ENCODE measurements at regions not wholly inside any gene's neighbourhood (a gene's known extent, or its start where the extent isn't known, plus 50 kb on each side); places are given as distances from the start of the nearest gene placed in this dataset.
A peak's percentile ranks its signal among the peaks of the same experiment; 100 is the strongest.
"Not testable (repeated sequence)": the region's sequence is repeated elsewhere in the genome, so short reads cannot be mapped to it uniquely, and the experiment has no call there.

- no peak for DNase-seq
Measured at GRCh38 chr6:62819640-62820039, 391.6 kb upstream of the FKBP1C start.

DNA sequence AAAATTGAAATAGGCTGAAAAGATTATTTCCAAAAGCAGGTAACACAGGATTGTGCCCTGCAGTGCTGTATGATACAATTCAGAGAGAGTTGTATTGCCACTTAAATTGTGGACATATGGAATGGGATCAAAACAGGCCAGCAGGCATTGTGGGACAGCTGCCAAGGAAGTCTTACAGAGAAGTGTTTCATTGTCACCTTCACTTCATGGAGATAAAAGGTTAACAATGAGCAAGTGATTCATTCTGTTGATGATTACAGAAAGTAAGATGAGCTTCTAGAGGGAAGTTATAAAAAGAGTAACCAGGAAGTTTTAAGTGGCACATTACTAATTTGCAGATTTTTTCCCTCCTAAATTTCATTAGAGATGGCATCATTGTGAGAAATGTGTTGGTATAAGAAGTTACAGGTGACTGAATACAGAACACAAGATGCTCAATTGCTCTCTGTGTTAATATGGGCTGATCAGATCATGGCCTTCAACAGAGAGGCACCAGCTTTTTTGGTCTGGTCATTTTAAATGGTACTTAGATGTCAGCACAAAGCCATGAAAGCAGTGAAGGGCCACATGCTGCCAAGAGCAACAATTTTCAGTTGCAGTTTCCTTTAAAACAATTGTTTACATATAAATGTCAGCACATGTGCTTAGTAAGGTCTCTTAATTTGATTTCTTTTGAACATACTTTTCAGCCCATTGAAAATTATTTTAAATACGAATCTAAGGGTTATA lies 402.5 kb upstream of the FKBP1C start:
- no peak for DNase-seq

DNA sequence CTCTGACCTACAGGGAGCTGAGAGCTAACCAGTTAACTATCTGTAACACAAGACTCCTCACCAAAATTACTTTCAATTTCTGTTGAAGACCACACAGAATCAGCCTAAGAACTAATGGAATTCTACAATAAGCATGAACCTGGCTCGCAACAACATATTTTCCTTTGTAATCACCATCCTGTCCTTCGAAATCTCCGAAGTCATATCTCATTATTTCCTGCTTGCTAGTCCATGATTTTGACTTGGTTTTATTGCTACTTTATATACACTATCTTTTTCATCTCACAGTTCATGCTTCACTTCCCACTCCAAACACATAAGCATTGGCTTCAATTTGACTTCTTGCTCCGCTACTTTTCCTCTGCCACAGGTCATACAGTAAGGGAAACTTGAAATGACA lies 405.8 kb upstream of the FKBP1C start:
- no peak for DNase-seq

- DNase-seq, result no peak
Measured at GRCh38 chr6:62803094-62803493, 408.2 kb upstream of the FKBP1C start.

DNA sequence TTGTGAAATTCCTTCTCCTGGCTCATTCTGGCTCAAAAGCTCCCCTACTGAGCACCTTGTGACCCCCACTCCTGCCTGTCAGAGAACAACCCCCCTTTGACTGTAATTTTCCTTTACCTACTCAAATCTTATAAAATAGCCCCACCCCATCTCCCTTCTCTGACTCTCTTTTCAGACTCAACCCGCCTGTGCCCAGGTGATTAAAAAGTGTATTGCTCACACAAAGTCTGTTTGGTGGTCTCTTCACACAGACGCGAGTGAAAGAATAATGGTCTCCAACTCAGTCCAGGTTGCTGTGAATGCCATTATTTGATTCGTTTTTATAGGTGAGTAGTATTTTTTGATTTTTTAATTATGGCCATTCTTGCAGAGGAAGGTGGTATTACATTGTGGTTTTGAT lies 414.1 kb upstream of the FKBP1C start:
- DNase-seq, result no peak

DNA sequence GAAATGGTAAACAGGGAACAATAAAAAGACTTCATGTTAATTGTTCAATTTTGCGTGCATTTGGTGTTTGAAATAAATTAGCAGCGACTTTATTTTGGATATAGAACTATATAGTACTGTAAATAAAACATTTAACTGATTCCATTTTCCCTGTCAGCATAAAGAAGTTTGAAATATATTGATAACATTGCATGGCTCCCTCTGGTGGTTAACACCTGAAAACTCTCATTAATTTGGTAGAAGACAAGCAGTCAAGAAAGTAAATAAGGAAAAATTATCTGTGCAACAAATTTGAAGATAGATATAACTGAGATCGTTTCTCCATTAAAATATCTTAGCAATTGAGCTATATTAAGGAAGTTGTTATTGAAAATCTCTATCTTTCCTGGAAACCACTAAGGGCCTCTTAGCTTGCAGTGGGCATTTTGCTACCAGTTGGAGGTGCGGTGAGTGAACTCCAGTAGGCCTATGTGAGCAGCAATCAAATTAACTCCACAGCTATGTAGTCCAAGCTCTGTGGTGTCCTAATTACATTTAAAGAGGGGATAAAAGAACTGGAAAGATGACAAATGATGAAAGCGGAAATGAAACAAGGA lies 435.7 kb upstream of the FKBP1C start:
- peak; percentile 2 for DNase-seq

- not testable (repeated sequence) for DNase-seq
Measured at GRCh38 chr6:62766174-62766573, 445.1 kb upstream of the FKBP1C start.

DNA sequence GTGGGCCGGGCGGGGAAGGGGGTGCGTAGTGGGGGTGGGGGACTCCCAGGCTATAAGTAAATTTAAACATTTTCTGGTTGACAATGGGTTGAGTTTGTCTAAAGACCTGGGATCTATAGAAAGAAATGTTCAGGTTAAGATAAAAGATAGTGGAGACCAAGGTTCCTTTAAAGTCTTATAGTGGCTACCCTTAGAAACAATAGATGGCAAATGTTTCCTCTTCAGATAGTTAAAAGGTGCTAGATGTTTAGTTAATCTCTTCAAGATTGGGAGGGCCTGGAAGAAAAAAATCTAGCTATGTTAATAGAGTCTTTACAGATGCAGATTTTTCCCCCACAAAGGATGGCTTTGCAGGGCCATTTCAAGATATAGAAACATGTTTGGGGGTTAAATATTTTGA lies 446.4 kb upstream of the FKBP1C start:
- no peak for DNase-seq

DNA sequence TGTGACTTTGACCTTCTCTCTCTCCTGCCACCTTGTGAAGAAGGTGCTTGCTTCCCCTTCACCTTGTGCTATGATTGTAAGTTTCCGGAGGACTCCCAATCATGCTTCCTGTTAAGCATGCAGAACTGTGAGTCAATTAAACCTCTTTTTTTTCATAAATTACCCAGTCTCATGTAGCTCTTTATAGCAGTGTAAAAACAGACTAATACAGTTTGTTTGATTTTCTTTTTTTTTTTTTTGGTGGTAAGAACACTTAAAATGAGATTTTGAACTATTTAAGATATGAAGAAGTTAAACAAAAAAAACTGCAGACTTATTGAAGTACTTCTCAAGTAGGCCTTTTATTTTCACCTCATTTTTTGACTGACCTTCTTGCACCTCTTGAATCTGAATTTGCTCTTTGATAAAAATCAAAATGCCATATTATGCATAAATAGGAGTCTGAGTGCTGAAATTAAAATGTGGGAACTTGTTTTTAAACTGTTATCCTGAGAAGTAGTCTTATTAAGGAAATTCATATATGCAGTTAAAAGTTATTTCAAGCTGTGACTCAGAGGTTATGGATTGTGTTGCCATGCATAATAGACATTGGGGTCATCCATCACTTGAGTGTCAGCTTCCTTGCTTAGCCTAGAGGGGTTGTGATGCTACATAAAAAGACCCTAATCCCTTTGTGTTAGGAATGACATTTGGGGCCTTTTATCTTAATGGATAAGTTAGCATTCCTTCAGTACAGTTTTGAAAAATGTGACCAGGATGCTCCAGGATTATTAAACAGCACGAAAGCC lies 447.9 kb upstream of the FKBP1C start:
- DNase-seq, result no peak

DNA sequence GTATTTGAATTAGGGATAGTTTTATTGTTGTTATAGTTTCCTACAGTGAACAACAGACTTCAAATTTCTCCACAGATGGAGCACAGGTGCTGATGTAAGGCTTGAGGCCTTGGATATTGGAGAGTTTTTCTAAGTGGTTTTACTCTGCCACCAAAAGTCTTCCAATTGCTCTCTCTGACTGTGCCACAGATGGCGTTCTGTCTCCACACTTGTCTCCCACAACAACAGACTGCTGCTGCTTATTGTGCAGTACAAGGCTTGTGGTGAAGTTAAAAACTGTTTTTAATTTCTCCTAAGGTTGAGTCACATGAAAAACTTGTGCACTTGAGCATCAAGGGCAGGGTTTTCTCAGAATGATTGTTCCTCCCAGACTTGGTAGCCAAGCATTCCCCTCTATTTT lies 460.9 kb upstream of the KHDRBS2 start:
- DNase-seq, result no peak

- no peak for DNase-seq
Measured at GRCh38 chr6:62746161-62746560, 460.1 kb upstream of the KHDRBS2 start.

GRCh38 chr6:62740596-62740995 lies 454.6 kb upstream of the KHDRBS2 start:
- no peak for DNase-seq

DNA sequence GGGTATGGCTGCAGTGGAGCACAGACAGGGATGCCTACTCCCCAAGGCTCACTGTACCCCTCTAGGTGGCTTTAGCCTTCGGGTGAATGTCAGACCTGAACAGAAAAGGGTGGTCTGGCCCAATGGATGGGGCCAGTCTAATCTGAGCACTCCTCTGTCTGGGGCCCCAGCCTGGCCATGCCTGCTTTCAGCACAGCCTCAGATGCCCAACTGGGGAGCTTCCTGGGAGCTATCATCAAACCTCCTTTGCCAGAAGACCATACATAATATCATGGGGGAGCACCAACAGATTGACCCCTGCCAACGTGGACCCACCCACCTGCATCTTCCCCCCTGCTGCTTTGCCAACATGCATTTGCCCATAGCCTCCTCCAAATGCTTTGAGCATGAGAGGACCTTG lies 454.1 kb upstream of the KHDRBS2 start:
- DNase-seq, result no peak

GRCh38 chr6:62737792-62738191 lies 451.8 kb upstream of the KHDRBS2 start:
- DNase-seq, result no peak

GRCh38 chr6:62721408-62721807 lies 435.4 kb upstream of the KHDRBS2 start:
- DNase-seq, result no peak

DNA sequence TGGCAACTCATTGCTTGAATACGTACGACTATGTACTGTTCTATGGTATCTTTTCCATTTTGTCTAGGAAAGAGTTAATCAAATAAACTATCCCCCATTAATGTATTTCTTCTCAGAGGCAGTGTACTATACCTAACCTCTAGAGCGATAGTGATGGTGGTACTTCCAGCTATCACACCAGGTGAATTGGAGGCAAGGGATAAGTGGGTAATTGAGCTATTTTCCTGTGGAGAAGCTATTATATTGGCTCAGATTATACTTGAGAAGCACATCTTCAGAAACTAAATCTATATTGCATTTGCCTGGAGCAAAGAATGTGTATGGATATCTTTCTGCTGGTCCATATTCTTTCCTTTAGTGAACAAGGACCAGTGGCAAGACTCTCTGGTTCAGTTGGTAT lies 430.7 kb upstream of the KHDRBS2 start:
- DNase-seq, result no peak

GRCh38 chr6:62714112-62714511 lies 428.1 kb upstream of the KHDRBS2 start:
- no peak for DNase-seq

DNA sequence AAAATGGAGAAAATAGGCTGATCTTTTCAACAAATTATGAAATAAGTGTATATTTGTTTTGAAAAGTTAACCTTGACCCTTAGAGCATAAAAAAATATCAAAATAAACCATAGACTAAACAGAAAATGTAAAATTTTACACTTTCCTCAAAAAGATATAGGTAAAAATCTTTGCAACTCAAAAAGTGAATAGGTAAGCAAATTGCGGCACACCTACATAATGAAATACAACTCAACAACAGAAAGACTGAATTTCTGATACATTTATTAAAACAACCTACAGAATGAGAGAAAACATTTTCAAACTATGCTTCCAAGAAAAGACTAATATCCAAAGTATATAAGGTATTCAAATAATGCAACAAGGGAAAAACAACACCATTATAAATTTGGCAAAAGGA lies 425.7 kb upstream of the KHDRBS2 start:
- no peak for DNase-seq

DNA sequence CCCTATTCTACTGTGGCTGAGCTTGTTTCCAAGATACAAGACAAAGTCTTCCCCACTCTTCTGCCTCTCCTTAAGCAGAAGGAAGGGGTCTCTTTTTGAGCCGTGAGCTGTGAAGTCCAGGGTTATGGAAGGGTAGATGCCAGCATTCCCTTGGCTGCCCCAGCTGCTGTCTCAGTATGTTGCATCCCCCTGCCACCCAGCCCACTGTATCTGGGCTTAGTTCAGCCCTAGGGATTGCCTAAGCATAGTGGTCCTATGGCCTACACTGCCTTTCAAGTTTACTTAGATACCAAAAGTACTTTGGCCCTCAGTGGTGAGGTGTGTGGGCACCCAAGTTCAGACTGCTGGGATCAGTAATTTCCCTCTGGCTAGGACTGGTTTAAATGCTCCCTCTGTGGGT lies 421.9 kb upstream of the KHDRBS2 start:
- DNase-seq, result no peak

DNA sequence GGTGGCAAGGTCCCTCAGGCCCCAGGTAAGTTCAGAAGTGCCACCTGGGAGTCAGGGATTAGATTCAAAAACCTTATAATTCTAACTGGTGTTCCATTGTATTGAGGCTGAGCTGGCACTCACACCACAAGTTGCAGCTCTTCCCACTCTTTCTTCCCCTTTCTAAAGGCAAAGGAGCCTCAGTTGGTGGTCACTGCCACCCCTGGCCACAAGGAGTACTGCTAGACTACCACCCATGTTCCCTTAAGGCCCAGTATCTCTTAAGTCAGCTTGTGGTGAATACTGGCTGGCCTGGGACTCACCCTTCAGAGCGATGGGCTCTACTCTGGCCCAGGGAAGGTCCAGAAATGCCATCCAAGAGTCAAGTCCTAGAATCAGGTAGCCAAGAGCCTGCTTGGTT lies 421.1 kb upstream of the KHDRBS2 start:
- DNase-seq, result no peak

DNA sequence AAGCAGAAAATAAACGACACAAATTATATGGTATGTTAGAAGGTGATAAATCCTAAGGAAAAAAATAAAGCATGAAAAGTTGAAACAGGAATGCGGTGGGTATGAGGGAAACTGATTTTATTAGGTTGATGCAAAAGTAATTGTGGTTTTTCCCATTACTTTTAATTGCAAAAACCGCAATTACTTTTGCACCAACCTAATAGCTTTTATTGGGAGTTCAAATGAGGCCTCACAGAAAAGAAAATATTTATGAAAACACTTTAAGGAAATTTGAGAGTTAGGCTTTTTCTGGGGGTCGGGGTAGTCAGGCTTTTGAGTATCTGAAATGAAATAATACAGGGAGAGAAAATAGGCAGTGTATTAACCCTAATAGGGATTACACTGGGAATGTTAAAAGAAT lies 397.0 kb upstream of the KHDRBS2 start:
- no peak for DNase-seq

- no peak for DNase-seq
Measured at GRCh38 chr6:62681108-62681507, 395.1 kb upstream of the KHDRBS2 start.

DNA sequence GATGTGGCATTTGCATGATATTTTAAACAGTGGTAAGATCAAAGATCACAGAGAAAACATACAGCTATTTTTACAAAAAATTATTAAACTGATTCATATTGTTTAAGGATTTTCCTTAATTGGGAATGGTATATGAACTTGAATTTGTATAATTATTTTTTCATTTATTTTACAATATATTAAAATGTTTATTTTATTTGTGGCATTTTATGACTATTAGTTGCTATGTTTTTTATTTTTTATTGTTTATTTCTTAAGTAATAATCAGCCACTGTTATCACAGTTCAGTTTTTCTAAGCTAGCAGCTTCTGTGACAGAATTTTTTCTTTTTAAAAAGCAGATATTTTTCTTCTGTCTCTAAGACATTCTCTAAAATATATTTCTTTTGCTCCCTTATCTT lies 387.0 kb upstream of the KHDRBS2 start:
- DNase-seq, result no peak

GRCh38 chr6:62670490-62671223 lies 384.6 kb upstream of the KHDRBS2 start:
- DNase-seq, result no peak

Measured in GF-D8 (cell line).